ENCODE measurements at regions not wholly inside any gene's neighbourhood (a gene's known extent, or its start where the extent isn't known, plus 50 kb on each side); places are given as distances from the start of the nearest gene placed in this dataset.

- Histone ChIP-seq H3K27me3 (replicated peaks; ENCODE audit: insufficient read depth, low read depth, low read length, poor library complexity) (peaks cover 21% of the 10 kb centered on the region), H3K4me3 (ENCODE audit: low read depth, low read length, poor library complexity, severe bottlenecking) (no peak overlapping the region), H3K9me3 (ENCODE audit: low read depth, low read length, poor library complexity, severe bottlenecking) (no peaks in the 10 kb centered on the region), H3K4me1 (ENCODE audit: insufficient read depth, low read length, poor library complexity, severe bottlenecking) (no peaks in the 10 kb centered on the region), H3K27ac (ENCODE audit: low read depth, low read length, poor library complexity, severe bottlenecking) (no peak overlapping the region), H3K36me3 (ENCODE audit: insufficient read depth, low read length, poor library complexity, severe bottlenecking) (no peaks in the 10 kb centered on the region)
- intact Hi-C loops (cut with micrococcal nuclease; ENCODE audit: unreplicated experiment), result no loop called here
- TF ChIP-seq EZH2 (IDR thresholded peaks at IDR 0.05; ENCODE audit: borderline replicate concordance, low read depth, low read length, poor library complexity, severe bottlenecking) (no peak), CTCF (conservative IDR thresholded peaks at IDR 0.05; ENCODE audit: low read depth, low read length) (no peak)
- POLR2A ChIA-PET (ENCODE audit: low non-redundant PET), result no interaction called here
- no peak for DNase-seq (ENCODE audit: low spot score)
- CTCF ChIA-PET, result no interaction called here
- BruUV-seq (replicated peaks), result no TSS peak
Measured at GRCh38 chr10:76679030-76679429, 958.6 kb downstream of the KCNMA1 start.

GRCh38 chr10:76675951-76676587 is 961.5 kb downstream of the KCNMA1 start:
- Histone ChIP-seq H3K27ac (ENCODE audit: low read depth, low read length, poor library complexity, severe bottlenecking) (no peak overlapping the region), H3K9me3 (ENCODE audit: low read depth, low read length, poor library complexity, severe bottlenecking) (no peaks in the 10 kb centered on the region), H3K4me3 (ENCODE audit: low read depth, low read length, poor library complexity, severe bottlenecking) (no peak overlapping the region), H3K4me1 (ENCODE audit: insufficient read depth, low read length, poor library complexity, severe bottlenecking) (no peaks in the 10 kb centered on the region), H3K36me3 (ENCODE audit: insufficient read depth, low read length, poor library complexity, severe bottlenecking) (no peaks in the 10 kb centered on the region), H3K27me3 (replicated peaks; ENCODE audit: insufficient read depth, low read depth, low read length, poor library complexity) (peaks cover 18% of the 10 kb centered on the region)
- DNase-seq (ENCODE audit: low spot score), result no peak
- no TSS peak for BruUV-seq (replicated peaks)
- POLR2A ChIA-PET (ENCODE audit: low non-redundant PET), result interaction anchor here (0.6 kb wide), 1 partner anchor 44 kb away, joined by 3 read pairs; no protein-coding TSS in a partner anchor
- TF ChIP-seq EZH2 (IDR thresholded peaks at IDR 0.05; ENCODE audit: borderline replicate concordance, low read depth, low read length, poor library complexity, severe bottlenecking) (no peak), CTCF (conservative IDR thresholded peaks at IDR 0.05; ENCODE audit: low read depth, low read length) (no peak)
- CTCF ChIA-PET, result no interaction called here
- intact Hi-C loops (cut with micrococcal nuclease; ENCODE audit: unreplicated experiment), result no loop called here

- POLR2A ChIA-PET (ENCODE audit: low non-redundant PET), result interaction anchor here (0.6 kb wide), 1 partner anchor 43 kb away, joined by 3 read pairs; no protein-coding TSS in a partner anchor
- Histone ChIP-seq H3K27ac (ENCODE audit: low read depth, low read length, poor library complexity, severe bottlenecking) (no peak overlapping the region), H3K9me3 (ENCODE audit: low read depth, low read length, poor library complexity, severe bottlenecking) (no peaks in the 10 kb centered on the region), H3K27me3 (replicated peaks; ENCODE audit: insufficient read depth, low read depth, low read length, poor library complexity) (peaks cover 18% of the 10 kb centered on the region), H3K36me3 (ENCODE audit: insufficient read depth, low read length, poor library complexity, severe bottlenecking) (no peaks in the 10 kb centered on the region), H3K4me3 (ENCODE audit: low read depth, low read length, poor library complexity, severe bottlenecking) (no peak overlapping the region), H3K4me1 (ENCODE audit: insufficient read depth, low read length, poor library complexity, severe bottlenecking) (no peaks in the 10 kb centered on the region)
- BruUV-seq (replicated peaks), result no TSS peak
- CTCF ChIA-PET, result no interaction called here
- no peak for DNase-seq (ENCODE audit: low spot score)
- intact Hi-C loops (cut with micrococcal nuclease; ENCODE audit: unreplicated experiment), result no loop called here
- no peak for TF ChIP-seq EZH2 (IDR thresholded peaks at IDR 0.05; ENCODE audit: borderline replicate concordance, low read depth, low read length, poor library complexity, severe bottlenecking)
- TF ChIP-seq CTCF (conservative IDR thresholded peaks at IDR 0.05; ENCODE audit: low read depth, low read length), result no peak
Measured at GRCh38 chr10:76675561-76675950, 962.1 kb downstream of the KCNMA1 start.

Measured in A673 (cell line).